Gastroesophageal sphincter (tissue), 4 donors: ENCODE measurements at regions not wholly inside any gene's neighbourhood (a gene's known extent, or its start where the extent isn't known, plus 50 kb on each side); places are given as distances from the start of the nearest gene placed in this dataset.

Source experiments
- ATAC-seq: fragments of 150-250 bp; one replicate; pipeline ENCODE4 v1.9.1; 2016; ENCODE audit warnings: mild to moderate bottlenecking, moderate library complexity
- H3K27ac ChIP-seq, 4 donors: fragments of 200-600 bp; sonication (generic) in 3 of 4; 1 replicate in 3 of 4; 2 replicates in 1 of 4; pipeline ENCODE4 v1.5.1; 2016 to 2019
- H3K27me3 ChIP-seq: fragments of 200-600 bp; sonication (generic); one replicate; pipeline ENCODE4 v1.5.1; 2019
- H3K36me3 ChIP-seq, 2 donors: fragments of 200-600 bp; sonication (generic); one replicate each; pipeline ENCODE4 v1.5.1; 2019; ENCODE audit warnings: control low read depth in 1 of 2
- H3K4me1 ChIP-seq, 3 donors: fragments of 200-600 bp; sonication (generic); 1 replicate in 2 of 3; 2 replicates in 1 of 3; pipeline ENCODE4 v1.5.1; 2016 to 2019; ENCODE audit warnings: control low read depth in 2 of 3
- H3K4me3 ChIP-seq, 2 donors: fragments of 200-600 bp; sonication (generic); one replicate each; pipeline ENCODE4 v1.5.1; 2019; ENCODE audit warnings: mild to moderate bottlenecking in 1 of 2, moderate library complexity in 1 of 2
- H3K9me3 ChIP-seq, 3 donors: fragments of 200-600 bp; sonication (generic); one replicate each; pipeline ENCODE4 v1.5.1; 2017 to 2019; ENCODE audit warnings: control low read depth in 2 of 3
- EP300 ChIP-seq: sonication (generic); formaldehyde crosslinking; IDR thresholded peaks from one replicate; pipeline ENCODE4 v1.6.1; 2017; ENCODE audit warnings: antibody characterized with exemption, mild to moderate bottlenecking
- POLR2A ChIP-seq, 2 donors: fragments of 450-650 bp; IDR thresholded peaks; one replicate each; pipeline ENCODE4 v1.6.1; 2017; ENCODE audit warnings: antibody characterized with exemption in 2 of 2, mild to moderate bottlenecking in 2 of 2, moderate library complexity in 1 of 2
- POLR2AphosphoS5 ChIP-seq: sonication (generic); formaldehyde crosslinking; IDR thresholded peaks from one replicate; pipeline ENCODE4 v1.6.1; 2017; ENCODE audit warnings: antibody characterized with exemption
- WGBS, 2 donors: methylation state at CpG; one replicate each; pipeline ENCODE4 v1.1.5; 2018; ENCODE audit warnings: low coverage in 1 of 2; 5-methylcytosine and 5-hydroxymethylcytosine counted together
- TF ChIP-seq, protein P1 (sequence below), 4 experiments: fragments of 200-600 bp in 2 of 4; fragments of 450-650 bp in 2 of 4; sonication (generic) in 1 of 4; IDR thresholded peaks; one replicate each; pipeline ENCODE4 v1.5.1; 2017 to 2019; ENCODE audit warnings: antibody characterized with exemption in 4 of 4, mild to moderate bottlenecking in 2 of 4, moderate library complexity in 2 of 4

DNA sequence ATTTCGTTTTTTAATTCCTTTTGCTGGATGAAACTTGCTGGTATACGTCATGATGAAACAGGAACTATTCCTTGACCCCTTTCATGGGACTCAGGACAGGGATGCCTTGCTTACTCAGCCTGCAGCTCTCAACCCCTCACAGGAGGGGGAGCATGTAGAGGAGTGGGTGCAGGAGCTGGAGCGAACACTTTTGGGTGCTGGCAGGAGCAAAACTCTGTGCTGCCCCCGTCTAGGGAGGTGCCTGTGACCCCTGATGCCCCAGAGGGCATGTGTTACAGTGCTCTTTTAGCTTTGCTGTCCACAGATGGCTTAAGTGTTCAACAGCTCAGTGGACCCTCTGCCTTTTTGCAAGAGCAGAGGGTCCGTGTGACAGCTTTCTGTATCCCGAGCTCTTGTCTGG is 56.8 kb upstream of the TEX13C start:
- no peaks in the 10 kb centered on the region for H3K36me3 ChIP-seq
- ATAC-seq = no peak
- no peak overlapping the region for H3K4me3 ChIP-seq
- peaks cover 0 to 9% (median 0%) of the 10 kb centered on the region in 3 donors for H3K9me3 ChIP-seq
- no peaks in the 10 kb centered on the region for H3K4me1 ChIP-seq
- no peak overlapping the region for H3K27ac ChIP-seq
- no peaks in the 10 kb centered on the region for H3K27me3 ChIP-seq
- TF ChIP-seq, protein P1, sequence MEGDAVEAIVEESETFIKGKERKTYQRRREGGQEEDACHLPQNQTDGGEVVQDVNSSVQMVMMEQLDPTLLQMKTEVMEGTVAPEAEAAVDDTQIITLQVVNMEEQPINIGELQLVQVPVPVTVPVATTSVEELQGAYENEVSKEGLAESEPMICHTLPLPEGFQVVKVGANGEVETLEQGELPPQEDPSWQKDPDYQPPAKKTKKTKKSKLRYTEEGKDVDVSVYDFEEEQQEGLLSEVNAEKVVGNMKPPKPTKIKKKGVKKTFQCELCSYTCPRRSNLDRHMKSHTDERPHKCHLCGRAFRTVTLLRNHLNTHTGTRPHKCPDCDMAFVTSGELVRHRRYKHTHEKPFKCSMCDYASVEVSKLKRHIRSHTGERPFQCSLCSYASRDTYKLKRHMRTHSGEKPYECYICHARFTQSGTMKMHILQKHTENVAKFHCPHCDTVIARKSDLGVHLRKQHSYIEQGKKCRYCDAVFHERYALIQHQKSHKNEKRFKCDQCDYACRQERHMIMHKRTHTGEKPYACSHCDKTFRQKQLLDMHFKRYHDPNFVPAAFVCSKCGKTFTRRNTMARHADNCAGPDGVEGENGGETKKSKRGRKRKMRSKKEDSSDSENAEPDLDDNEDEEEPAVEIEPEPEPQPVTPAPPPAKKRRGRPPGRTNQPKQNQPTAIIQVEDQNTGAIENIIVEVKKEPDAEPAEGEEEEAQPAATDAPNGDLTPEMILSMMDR (IDR thresholded peaks at IDR 0.05) = no peak
- TF ChIP-seq POLR2A (IDR thresholded peaks at IDR 0.05) (no peak), POLR2AphosphoS5 (no peak), EP300 (no peak)
- no CpG with 5 or more reads among the region's 6 CpGs for WGBS, 2 donors

DNA sequence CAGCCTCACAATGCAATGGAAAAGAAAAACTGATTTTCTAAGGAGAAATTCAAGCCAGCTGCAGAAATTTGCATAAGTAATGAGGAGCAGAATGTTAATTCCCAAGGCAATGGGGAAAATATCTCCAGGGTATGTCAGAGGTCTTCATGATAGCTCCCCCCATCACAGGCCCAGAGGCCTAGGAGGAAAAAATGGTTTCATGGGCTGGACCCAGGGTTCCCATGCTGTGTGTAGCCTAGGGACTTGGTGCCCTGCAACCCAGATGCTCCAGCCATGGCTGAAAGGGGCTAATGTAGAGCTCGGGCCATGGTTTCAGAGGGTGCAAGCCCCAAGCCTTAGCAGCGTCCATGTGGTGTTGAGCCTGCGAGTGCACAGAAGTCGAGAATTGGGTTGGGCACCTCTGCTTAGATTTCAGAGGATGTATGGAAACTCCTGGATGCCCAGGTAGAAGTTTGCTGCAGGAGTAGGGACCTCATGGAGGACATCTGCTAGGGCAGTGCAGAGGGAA is 53.5 kb upstream of the TEX13C start:
- H3K4me3 ChIP-seq = no peak overlapping the region
- H3K9me3 ChIP-seq = peaks cover 0 to 9% (median 0%) of the 10 kb centered on the region in 3 donors
- no peak for ATAC-seq
- TF ChIP-seq POLR2AphosphoS5 = no peak
- TF ChIP-seq, protein P1 (IDR thresholded peaks at IDR 0.05) = no peak
- no peak for TF ChIP-seq POLR2A (IDR thresholded peaks at IDR 0.05)
- no peak for TF ChIP-seq EP300
- H3K4me1 ChIP-seq = no peaks in the 10 kb centered on the region
- WGBS, 2 donors = 83% methylated on average over 4 of the region's 4 CpGs; no CpG with 5 or more reads in 1 of the 2 donors
- H3K27me3 ChIP-seq = no peaks in the 10 kb centered on the region
- H3K27ac ChIP-seq = no peak overlapping the region
- no peaks in the 10 kb centered on the region for H3K36me3 ChIP-seq
